GM12872 (cell line): ENCODE measurements at regions not wholly inside any gene's neighbourhood (a gene's known extent, or its start where the extent isn't known, plus 50 kb on each side); places are given as distances from the start of the nearest gene placed in this dataset.

Experiments used
- CTCF ChIP-seq: IDR thresholded peaks from 3 replicates; pipeline ENCODE4 v1.5.1; 2011; ENCODE audit warnings: low read depth, mild to moderate bottlenecking, low read length, moderate library complexity; ENCODE audit not compliant: insufficient read depth

GRCh38 chr11:28837599-28837998 is 729.4 kb downstream of the METTL15 start:
- TF ChIP-seq CTCF, result no peak

GRCh38 chr11:28836285-28837081 is 728.3 kb downstream of the METTL15 start:
- no peak for TF ChIP-seq CTCF

GRCh38 chr11:28835790-28836189 is 727.6 kb downstream of the METTL15 start:
- no peak for TF ChIP-seq CTCF

- no peak for TF ChIP-seq CTCF
Measured at GRCh38 chr11:28835317-28835716, 727.1 kb downstream of the METTL15 start.

GRCh38 chr11:28834877-28835276 is 726.7 kb downstream of the METTL15 start:
- no peak for TF ChIP-seq CTCF

GRCh38 chr11:28833670-28834069 is 725.5 kb downstream of the METTL15 start:
- TF ChIP-seq CTCF, result no peak

- no peak for TF ChIP-seq CTCF
Measured at GRCh38 chr11:28833169-28833568, 725.0 kb downstream of the METTL15 start.
